GM21423 (cell line): ENCODE measurements at regions not wholly inside any gene's neighbourhood (a gene's known extent, or its start where the extent isn't known, plus 50 kb on each side); places are given as distances from the start of the nearest gene placed in this dataset.

Experiments used
- ATAC-seq: cut with Tn5 transposase; IDR thresholded peaks from one replicate; pipeline ENCODE4 v1.9.1; 2021; ENCODE audit warnings: mild to moderate bottlenecking, moderate library complexity; ENCODE audit not compliant: unreplicated experiment

DNA sequence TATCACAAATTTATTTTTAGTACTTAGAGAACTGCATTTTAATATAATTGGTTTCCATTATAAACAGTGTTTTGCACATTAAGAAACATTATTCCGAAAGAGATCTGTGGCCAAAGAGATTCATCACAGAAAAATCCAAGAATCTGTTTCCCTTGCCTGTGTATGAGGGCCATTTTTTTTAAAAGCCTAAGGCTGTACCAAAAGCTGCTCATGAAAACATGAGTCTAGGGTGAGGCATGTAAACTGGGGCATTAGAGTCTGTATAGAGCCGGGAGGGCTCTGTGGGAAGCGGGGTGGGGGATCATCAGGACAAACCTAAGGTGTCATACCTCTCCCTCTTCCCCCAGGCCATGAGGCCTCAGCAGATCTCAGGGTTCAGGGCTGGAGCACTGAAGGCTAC is 223.8 kb downstream of the FBXO15 start:
- ATAC-seq: no peak

DNA sequence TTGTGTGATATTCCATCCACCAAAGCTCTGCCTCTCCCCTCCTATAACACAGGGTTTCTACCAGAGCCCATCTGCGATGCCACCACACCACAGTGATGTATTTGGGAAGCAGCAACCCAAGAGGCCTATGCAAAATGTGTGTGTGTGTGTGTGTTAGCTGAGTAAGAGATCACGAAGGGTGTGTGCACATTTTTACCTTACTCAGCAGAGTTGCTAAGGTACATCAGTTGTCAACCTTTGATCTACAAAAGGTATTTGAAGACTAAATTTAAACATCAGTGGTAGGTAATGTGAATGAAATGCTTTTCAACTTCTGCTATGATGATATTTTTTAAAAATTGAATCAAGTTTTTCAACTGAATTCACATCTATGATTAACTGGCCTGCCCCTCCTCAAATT is 227.6 kb downstream of the FBXO15 start:
- ATAC-seq: no peak

DNA sequence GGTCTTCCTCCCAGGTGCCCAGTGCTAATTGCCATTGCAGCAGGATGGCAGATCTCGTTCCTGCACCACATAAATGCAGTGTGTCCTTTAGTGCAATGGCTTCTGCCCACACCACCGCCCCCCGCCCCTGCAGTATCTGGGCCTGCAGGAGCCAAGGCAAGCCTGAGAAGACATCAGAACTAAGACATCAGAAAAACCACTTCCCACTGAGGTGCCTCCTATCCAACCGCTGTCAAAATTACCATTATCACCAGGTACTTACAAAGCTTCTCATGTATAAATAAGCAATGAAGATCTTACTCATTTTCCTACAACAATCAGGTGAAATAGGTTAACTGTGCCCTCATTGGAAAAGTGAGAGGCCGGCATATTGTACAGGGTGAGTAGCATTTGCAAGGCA is 228.8 kb downstream of the FBXO15 start:
- no peak for ATAC-seq

DNA sequence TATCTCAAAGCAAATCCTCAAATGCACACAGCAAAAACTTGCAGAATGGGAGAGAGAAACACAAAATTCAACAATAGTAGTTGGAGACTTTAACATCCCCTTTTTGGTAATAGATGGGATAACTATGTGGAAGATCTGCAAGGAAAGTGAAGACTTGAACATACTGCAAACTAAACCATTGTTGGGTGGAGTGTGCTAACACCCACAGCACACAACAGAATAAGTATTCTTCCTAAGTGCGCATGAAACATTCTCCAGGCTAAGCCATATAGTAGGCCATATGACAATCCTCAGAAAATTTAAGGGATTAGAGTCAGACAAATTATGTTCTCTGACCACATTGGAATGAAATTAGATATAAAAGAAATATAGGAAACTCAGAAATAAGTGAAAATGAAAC is 230.6 kb downstream of the FBXO15 start:
- no peak for ATAC-seq

DNA sequence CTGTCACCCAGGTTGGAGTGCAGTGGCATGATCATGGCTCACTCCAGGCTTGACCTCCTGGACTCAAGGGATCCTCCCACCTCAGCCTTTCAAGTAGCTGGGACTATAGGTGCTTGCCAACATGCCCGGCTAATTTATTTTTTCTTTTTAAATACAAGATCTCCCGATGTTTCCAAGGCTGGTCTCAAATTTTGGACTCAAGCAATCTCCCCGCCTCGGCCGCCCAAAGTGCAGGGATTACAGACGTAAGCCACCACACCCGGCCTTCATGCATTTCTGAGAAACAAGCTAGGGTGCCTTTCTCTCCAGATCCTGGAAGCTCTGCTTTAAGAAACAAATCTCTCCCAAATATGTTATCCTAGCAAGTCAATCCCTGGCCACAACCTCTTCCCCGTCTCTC is 234.1 kb downstream of the FBXO15 start:
- ATAC-seq: no peak

DNA sequence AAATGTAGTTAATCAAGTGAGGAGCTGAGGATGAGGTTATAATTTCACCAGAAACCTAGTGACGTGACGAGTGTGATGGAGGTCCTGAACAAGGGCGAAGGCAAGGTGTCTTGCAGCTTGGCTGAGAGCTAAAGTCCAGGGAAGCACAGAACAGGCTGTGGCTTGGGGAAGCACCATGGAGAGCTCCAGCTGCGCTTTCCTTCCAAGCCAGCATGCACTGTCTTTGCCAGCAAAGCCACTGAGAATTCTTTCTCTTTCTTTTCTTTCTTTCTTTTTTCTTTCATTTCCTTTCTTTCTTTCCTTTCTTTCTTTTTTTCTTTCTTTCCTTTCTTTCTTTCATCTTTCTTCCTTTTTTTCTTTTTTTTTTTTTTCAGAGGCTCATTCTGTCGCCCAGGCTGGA is 239.3 kb downstream of the FBXO15 start:
- ATAC-seq: no peak

DNA sequence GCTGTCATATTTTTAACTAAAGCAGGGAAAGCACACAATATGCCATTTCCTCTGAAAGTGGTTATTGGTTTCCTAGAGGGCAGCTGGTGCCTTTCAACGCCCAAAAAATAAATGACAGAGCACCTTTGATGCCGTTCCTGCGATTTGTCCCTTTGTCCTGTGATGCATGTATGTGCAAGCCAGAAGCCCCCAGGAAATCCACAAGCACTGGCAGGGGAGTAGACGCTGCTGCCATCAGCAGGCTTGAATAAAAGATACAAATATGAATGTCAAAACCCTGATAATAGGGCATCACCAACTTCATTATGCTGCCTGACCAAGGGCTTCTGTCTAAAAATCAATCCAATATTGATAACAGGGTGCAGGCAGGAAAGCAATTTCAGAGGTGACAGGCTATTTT is 246.1 kb downstream of the FBXO15 start:
- no peak for ATAC-seq

DNA sequence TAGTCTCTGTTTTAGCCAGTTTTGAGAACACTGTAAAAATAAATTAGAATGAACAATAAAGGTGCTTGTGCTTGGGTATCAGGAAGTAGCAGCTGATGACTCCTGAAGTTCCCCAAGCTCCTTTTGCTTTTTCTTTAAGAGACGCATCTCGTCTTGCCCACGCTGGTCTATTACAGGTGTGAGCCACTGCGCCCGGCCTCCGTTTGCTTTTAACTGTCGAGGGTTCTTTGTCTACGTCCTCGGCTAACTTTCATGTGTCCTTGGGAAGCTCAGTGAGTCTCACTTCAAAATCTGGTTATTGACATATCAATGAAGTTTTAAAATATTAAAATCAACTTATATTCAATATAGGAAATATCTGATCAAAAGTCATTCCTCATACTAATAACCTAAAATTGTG is 246.5 kb downstream of the FBXO15 start:
- ATAC-seq: no peak

DNA sequence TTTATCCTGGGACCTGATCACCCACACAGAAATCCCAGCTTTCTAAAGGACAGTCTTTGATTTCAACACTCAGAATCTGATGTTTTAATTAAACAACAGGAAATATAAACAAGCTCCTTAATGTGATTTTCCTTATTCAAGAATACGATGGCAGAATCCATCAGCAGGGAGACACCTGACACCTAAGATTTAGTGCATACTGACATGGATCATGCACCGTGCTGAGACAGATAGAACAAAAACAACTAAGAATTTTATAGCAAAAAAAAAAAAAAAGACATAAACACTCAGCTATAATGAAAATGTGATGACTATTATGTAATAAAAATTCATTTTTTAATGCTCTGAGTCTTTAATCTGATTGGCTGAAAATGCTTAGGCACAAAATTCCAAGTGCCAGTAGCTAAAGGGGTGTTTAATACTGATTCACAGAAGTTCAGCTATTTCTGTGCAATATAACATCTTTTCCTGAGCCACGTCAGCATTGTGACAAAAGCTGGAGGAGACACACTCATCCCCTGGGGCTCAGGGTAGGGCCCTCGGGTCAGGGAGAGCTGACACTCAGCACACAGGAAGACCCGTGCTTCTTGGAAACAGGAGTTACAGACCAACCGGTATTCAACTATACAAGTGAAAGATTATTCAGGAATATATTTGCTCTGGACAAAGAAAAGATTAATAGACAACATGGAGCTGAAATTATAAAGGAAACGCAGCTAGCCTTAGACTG is 247.4 kb downstream of the FBXO15 start:
- ATAC-seq: no peak

DNA sequence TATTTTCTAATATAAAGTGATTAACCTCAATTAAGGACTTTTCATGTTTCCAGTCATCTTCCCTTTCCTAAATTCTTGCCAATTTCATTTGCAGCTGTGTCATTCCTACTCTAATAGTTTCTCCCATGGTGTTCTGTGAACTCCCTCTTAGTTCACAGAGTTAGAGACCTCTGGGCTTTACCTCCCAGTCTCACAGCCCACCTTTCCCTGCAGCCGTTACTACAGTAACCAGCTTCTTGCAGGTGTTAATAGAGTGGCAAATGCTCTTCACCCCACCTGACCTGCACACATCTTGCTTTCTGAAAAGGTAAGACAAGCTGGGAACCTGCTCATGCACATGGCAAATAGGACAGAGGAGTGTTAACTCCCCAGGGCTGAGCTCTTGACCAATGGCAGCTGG is 250.1 kb downstream of the FBXO15 start:
- ATAC-seq: no peak

DNA sequence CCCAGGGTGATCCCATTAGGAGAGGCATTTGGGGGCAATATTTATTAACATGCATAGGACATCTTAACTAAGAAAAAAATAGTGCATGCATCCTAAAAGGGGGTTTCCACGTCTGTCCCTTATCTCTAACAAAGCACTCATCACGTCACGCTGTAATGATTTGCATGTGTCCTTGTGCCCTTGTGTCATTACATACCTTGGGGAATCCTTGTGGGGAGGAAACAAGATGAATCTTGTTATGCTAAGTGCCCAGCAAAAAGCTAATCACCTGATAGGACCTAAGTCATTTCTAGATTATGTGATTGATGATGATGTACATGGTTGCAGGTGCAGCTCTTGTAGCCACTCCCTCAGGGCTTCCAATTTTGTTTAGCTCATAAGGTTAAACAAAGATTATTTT is 250.9 kb downstream of the FBXO15 start:
- ATAC-seq: no peak

DNA sequence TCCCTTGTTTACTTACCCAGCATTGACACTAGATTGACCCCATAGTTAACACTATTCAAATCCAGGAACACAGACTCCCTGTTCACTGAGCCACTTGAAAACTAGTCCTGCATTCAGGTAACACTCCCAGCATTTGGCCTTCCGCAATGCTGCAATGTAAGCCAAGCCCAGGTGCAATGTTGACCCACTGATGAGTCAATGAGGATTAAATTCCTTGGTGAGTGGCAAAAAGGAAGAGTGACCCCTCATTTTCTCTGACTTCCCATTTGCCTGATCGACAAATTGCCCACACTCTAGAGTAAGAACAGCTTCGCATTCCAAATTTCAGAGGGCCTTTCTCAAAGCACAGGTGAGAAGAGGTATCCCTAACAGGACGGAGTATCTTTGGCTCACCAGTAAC is 251.9 kb downstream of the FBXO15 start:
- no peak for ATAC-seq

DNA sequence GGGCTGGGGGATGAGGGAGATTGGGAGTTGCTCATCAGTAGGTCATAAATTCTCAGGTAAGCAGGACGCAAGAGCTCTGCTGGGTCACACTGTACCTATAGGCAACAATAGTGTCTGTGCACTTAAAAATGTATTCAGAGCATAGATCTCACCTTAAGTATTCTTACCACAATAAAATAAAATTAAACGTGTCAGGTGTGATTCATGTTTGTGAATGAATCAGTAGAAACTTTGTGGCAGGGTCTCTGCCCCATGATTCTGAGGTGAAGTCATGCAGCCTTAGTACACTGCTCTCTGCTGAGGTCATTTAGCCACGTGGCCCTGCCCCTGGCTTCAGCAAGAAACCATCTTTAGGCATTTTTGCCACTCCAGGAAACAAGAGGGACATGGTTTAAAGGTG is 253.8 kb downstream of the FBXO15 start:
- no peak for ATAC-seq

DNA sequence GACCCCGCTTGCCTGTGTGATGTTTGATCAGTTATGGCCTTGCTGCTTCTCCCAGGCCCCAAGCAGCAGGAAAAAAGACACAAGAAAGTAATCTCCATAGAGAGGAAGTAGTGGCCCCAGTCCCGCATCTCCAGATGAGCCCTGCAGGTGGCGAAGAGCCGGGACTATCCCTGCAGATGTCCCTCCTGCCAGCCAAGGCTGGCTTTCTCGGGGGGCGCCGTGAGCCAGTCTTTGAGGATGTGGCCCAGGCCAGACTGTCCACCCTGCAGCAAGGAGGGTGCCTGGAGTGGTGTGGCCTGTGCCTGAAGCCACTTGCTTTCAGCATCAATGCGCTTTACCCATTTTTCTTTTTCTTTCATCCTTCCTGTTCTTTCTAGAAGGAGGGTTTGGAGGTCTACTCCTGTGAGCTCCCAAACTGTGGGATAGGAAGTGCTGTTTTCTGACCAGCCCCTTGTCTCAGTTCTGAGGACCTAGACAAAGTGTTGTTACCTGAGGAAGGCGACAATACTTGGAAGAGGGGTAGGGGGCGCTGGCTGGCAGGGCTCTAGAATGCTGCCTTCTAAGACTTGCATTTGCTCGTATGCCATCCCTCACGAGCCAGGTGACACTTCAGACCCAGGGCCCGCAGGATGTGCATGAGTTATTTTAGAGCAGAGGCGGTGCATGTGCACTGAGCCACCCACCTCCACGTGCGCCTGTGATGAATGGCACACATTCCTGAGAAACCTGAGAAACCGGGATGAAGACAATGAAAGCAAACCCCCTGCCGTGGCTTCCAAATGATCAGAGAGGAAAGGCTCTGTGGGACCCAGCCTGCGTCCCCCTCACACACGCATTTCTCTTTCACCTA is 255.8 kb downstream of the FBXO15 start:
- no peak for ATAC-seq

DNA sequence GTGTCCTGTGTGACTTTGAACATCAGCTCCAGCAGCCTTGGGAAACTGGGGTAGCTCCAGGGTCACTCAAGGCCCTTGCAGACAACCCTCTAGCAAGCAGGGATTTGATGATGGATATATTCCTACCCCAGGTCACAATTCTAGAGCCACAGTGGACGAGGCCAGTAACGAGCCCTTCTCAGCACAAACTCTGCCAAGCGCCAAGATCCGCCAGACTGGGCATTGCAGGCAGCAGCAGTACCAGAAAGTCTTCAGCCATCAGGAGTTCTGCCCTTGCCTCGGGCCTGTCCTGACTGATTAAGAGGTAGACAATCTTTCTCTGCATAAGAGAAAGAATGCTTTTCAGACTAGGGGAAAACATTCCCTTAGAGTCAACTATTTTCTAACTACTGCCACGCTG is 259.1 kb downstream of the FBXO15 start:
- ATAC-seq: no peak

DNA sequence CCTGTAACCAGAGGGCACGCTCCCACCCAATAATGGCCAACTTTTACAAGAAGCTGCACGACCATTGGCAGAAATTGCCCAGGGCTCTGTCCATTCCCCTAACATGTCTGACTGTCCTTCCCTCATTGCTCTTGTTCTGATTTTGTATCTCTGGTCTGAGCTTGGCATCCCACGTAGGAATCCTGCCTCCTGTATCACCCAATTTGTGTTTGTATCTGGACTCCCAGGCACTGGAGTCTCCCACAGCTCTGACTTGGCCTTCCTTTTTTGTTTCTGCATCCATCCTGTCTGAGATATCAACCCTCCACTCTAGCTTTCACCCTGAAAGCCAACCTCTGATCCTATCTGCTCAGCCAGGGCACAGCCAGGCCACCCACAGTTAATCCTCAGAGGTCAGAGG is 259.8 kb downstream of the FBXO15 start:
- no peak for ATAC-seq

DNA sequence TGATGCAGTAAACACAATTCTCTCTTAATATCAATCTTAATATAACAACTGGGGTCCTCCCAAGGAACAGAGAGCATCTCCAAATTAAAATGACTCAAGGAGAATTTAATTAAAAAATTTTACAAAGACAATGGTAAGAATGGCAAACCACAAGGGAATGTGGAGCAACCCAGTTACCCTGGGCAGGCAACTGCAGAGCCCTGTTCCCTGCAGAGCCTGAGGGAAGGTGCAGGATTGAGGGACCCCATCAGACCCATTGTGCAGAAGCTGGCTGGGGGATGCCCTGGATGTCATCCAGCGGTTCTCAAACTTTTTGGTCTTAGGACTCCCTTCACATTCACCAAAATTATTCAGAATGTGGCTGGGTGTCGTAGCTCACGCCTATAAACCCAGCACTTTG is 262.8 kb downstream of the FBXO15 start:
- ATAC-seq: no peak

DNA sequence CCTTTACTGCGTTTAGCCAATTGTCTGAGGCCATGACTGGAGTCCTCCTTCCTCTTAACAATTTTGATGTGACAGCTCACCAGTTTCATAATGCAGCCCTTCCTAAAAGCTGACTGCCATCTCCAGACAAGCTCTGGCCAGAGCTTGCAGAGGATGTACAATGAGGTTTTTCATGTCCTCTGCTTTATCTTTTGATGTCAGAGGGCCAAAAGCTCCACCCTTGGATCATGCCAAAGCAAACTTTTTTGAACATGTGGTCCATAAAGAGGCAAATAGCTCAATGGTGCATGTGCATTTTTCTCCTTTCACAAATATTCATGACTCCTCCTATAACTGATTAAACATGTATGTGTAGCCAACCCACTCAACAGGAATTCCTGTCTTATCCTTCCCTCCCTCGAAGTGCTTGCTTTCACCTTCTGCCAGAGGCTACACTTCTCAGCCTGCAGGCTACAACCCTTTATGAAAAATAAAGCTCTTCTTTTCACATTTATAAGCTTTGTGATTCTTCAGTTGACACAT is 266.2 kb downstream of the FBXO15 start:
- no peak for ATAC-seq

DNA sequence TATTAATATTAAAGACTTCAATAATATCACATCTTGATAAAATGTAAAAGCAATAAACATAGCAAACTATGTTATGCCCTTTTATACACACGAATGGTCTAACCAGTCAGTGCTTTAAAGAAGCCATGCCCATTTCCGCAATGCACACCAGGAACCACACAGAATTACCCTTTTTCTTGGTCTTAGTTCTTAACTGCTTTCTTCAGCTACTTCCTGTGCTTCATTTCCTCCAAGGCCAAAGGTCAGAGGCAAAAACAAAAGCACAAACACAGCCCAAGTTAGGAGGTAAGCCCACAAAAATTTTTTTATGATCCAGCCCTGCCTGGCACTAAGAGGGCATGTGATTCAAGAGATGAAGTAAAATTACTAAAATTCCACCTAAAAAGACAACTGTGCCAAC is 267.2 kb downstream of the FBXO15 start:
- ATAC-seq: no peak

DNA sequence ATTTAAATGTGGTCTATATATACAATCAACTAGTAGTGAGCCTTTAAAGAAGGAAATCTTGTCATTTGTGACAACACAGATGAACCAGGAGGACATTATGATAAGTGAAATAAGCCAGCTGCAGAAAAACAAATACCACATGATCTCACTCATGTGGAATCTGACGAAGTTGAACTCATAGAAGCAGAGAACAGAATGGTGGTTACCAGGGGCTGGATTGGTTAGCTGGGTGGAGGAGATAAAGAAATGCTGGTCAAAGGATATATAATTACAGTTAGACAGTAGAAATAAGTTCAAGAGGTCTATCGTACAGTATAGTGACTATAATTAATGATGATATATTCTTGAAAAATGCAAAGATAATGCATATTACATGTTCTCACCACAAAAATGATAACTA is 267.9 kb downstream of the FBXO15 start:
- no peak for ATAC-seq

DNA sequence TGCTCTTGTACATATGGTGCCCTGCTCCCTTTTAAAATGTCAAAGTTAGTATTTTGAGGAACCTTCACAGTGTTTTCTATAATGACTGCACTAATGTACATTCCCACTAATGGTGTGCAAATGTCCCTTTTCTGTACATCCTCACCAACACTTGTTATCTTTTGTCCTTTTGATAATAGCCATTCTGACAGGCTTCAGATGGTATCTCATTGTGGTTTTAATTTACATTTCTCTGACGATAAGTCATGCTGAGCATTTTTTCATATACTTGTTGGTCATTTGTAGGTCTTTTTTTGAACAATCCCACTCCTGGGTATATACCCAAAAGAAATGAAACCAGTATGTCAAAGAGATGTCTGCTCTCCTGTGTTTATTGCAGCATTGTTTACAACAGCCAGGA is 268.3 kb downstream of the FBXO15 start:
- no peak for ATAC-seq

DNA sequence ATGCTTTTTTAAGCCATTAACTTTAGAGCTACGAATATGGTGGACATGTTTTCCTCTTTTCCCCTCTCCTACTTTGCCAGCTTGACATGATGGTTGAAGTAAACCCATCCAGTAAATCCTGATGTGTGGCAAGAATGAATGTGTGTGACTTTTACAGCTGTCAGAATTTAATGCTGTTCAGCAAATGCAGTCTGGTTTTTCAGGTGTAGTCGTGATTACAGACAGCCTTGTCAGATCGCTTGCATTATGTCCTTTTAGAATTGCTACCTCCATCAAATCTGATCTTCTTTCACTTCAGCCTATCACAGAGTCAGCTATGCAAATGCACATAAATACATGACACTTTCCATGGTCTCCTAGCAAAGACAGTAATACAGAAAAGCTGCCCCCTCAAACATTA is 278.5 kb downstream of the FBXO15 start:
- ATAC-seq: no peak
